Adrenal gland (tissue), 5 donors: ENCODE measurements at regions not wholly inside any gene's neighbourhood (a gene's known extent, or its start where the extent isn't known, plus 50 kb on each side); places are given as distances from the start of the nearest gene placed in this dataset.

Experiments used
- CTCF ChIP-seq, 6 experiments: fragments of 450-650 bp in 4 of 6; fragments of 200-600 bp in 2 of 6; sonication (generic) in 1 of 6; IDR thresholded peaks; 1 replicate in 5 of 6; 2 replicates in 1 of 6; pipeline versions ENCODE4 v1.5.1 to v1.8.0; 2016 to 2021; ENCODE audit warnings: antibody characterized with exemption in 6 of 6, mild to moderate bottlenecking in 2 of 6, moderate library complexity in 1 of 6
- POLR2A ChIP-seq, 2 donors: fragments of 450-650 bp; IDR thresholded peaks; one replicate each; pipeline ENCODE4 v1.6.1; 2017; ENCODE audit warnings: antibody characterized with exemption in 2 of 2, mild to moderate bottlenecking in 2 of 2, moderate library complexity in 1 of 2
- donor health status: DM: no; HTN: no; CAD: no.

- no peak for TF ChIP-seq CTCF (IDR thresholded peaks at IDR 0.05)
- TF ChIP-seq POLR2A (IDR thresholded peaks at IDR 0.05): no peak
Observed at GRCh38 chr6:138026342-138026741, 80.9 kb downstream of the PERP start.
